HG03520 (cell line): ENCODE measurements at regions not wholly inside any gene's neighbourhood (a gene's known extent, or its start where the extent isn't known, plus 50 kb on each side); places are given as distances from the start of the nearest gene placed in this dataset.
"Not testable (repeated sequence)": the region's sequence is repeated elsewhere in the genome, so short reads cannot be mapped to it uniquely, and the experiment has no call there.

ENCODE experiments used
- ATAC-seq: cut with Tn5 transposase; IDR thresholded peaks from one replicate; pipeline ENCODE4 v1.9.1; 2021; ENCODE audit warnings: mild to moderate bottlenecking, moderate library complexity; ENCODE audit not compliant: unreplicated experiment

GRCh38 chr5:136631186-136631585, 265.8 kb upstream of the TRPC7 start:
- ATAC-seq, result no peak

- ATAC-seq, result no peak
Observed at GRCh38 chr5:136629125-136629792, 263.9 kb upstream of the TRPC7 start.

GRCh38 chr5:136626531-136626930, 261.2 kb upstream of the TRPC7 start:
- ATAC-seq, result no peak

- ATAC-seq, result no peak
Observed at GRCh38 chr5:136622747-136623146, 257.4 kb upstream of the TRPC7 start.

GRCh38 chr5:136621743-136622142, 256.4 kb upstream of the TRPC7 start:
- no peak for ATAC-seq

- ATAC-seq, result no peak
Observed at GRCh38 chr5:136620621-136621020, 255.3 kb upstream of the TRPC7 start.

GRCh38 chr5:136620016-136620419, 254.7 kb upstream of the TRPC7 start:
- no peak for ATAC-seq

- no peak for ATAC-seq
Observed at GRCh38 chr5:136619556-136619955, 254.2 kb upstream of the TRPC7 start.

GRCh38 chr5:136615251-136616119, 250.1 kb upstream of the TRPC7 start:
- no peak for ATAC-seq

GRCh38 chr5:136613230-136613629, 247.9 kb upstream of the TRPC7 start:
- no peak for ATAC-seq

GRCh38 chr5:136605638-136606037, 240.3 kb upstream of the TRPC7 start:
- ATAC-seq, result no peak

- no peak for ATAC-seq
Observed at GRCh38 chr5:136600306-136600705, 235.0 kb upstream of the TRPC7 start.

GRCh38 chr5:136598802-136599404, 233.6 kb upstream of the TRPC7 start:
- no peak for ATAC-seq

GRCh38 chr5:136594416-136594815, 229.1 kb upstream of the TRPC7 start:
- ATAC-seq, result no peak

GRCh38 chr5:136590581-136590980, 225.2 kb upstream of the TRPC7 start:
- no peak for ATAC-seq

GRCh38 chr5:136586196-136586595, 220.9 kb upstream of the TRPC7 start:
- no peak for ATAC-seq

GRCh38 chr5:136584474-136584873, 219.1 kb upstream of the TRPC7 start:
- ATAC-seq, result no peak

- no peak for ATAC-seq
Observed at GRCh38 chr5:136579238-136579637, 213.9 kb upstream of the TRPC7 start.

- not testable (repeated sequence) for ATAC-seq
Observed at GRCh38 chr5:136569875-136570274, 204.5 kb upstream of the TRPC7 start.

GRCh38 chr5:136565457-136565856, 200.1 kb upstream of the TRPC7 start:
- ATAC-seq, result not testable (repeated sequence)

- not testable (repeated sequence) for ATAC-seq
Observed at GRCh38 chr5:136565050-136565449, 199.7 kb upstream of the TRPC7 start.

- not testable (repeated sequence) for ATAC-seq
Observed at GRCh38 chr5:136564431-136564830, 199.1 kb upstream of the TRPC7 start.
